ENCODE measurements at regions not wholly inside any gene's neighbourhood (a gene's known extent, or its start where the extent isn't known, plus 50 kb on each side); places are given as distances from the start of the nearest gene placed in this dataset.

DNA sequence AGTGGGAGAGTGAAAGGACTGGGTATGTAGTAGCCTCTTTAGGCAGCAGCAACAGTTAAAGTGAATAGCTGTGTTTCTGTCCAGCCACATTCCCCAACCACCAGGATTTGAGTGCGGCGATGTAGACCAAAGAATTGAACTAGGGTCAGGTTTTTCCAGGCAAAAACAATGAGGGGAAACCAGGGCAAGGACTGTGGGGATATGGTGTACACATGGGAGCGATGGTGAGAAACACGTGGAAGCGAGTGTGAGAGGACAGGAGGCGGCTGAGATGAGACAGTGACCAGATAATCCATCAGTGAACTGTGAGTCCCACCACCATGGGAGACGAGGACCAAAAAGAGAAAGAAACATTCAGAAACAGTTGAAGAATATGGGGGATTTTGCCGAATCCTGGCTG is 409.5 kb downstream of the TSN start:
- TF ChIP-seq, protein P1, sequence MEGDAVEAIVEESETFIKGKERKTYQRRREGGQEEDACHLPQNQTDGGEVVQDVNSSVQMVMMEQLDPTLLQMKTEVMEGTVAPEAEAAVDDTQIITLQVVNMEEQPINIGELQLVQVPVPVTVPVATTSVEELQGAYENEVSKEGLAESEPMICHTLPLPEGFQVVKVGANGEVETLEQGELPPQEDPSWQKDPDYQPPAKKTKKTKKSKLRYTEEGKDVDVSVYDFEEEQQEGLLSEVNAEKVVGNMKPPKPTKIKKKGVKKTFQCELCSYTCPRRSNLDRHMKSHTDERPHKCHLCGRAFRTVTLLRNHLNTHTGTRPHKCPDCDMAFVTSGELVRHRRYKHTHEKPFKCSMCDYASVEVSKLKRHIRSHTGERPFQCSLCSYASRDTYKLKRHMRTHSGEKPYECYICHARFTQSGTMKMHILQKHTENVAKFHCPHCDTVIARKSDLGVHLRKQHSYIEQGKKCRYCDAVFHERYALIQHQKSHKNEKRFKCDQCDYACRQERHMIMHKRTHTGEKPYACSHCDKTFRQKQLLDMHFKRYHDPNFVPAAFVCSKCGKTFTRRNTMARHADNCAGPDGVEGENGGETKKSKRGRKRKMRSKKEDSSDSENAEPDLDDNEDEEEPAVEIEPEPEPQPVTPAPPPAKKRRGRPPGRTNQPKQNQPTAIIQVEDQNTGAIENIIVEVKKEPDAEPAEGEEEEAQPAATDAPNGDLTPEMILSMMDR (IDR thresholded peaks at IDR 0.05) = no peak
- no peak for TF ChIP-seq POLR2AphosphoS5 (IDR thresholded peaks at IDR 0.05)
